OCI-LY3 (cell line): ENCODE measurements at regions not wholly inside any gene's neighbourhood (a gene's known extent, or its start where the extent isn't known, plus 50 kb on each side); places are given as distances from the start of the nearest gene placed in this dataset.

Experiments
- EZH2phosphoT487 ChIP-seq: fragments of 200-600 bp; shearing (Covaris generic); IDR thresholded peaks from 2 replicates; pipeline ENCODE4 v1.6.1; 2018; ENCODE audit warnings: antibody characterized with exemption, mixed run types, low read depth
- TF ChIP-seq, protein P1 (sequence below): fragments of 200-600, 300-600 bp; sonication (generic); IDR thresholded peaks from 2 replicates; pipeline ENCODE4 v1.5.1; 2014; ENCODE audit warnings: antibody characterized with exemption, low read length, low read depth

DNA sequence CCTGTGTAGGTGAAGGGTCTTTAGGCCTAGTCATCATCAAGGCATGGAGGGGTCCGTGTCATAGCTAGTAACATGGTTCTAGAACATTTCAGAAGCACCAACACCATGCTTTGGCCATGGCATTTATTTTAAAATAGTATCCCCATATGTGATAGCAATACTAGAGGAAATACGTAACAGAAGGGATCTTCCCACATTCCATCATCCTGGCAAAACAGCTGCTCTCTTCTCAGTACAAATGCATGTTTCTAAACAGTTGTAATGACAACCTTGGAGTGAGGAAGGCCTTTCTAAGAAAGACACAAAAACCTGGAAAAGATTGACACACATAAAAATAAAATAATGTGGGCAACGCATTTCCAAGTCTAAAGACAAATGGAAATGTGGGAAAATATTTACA lies 97.6 kb downstream of the GADD45G start:
- TF ChIP-seq, protein P1, sequence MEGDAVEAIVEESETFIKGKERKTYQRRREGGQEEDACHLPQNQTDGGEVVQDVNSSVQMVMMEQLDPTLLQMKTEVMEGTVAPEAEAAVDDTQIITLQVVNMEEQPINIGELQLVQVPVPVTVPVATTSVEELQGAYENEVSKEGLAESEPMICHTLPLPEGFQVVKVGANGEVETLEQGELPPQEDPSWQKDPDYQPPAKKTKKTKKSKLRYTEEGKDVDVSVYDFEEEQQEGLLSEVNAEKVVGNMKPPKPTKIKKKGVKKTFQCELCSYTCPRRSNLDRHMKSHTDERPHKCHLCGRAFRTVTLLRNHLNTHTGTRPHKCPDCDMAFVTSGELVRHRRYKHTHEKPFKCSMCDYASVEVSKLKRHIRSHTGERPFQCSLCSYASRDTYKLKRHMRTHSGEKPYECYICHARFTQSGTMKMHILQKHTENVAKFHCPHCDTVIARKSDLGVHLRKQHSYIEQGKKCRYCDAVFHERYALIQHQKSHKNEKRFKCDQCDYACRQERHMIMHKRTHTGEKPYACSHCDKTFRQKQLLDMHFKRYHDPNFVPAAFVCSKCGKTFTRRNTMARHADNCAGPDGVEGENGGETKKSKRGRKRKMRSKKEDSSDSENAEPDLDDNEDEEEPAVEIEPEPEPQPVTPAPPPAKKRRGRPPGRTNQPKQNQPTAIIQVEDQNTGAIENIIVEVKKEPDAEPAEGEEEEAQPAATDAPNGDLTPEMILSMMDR: no peak
- TF ChIP-seq EZH2phosphoT487: no peak
